ENCODE measurements at regions not wholly inside any gene's neighbourhood (a gene's known extent, or its start where the extent isn't known, plus 50 kb on each side); places are given as distances from the start of the nearest gene placed in this dataset.

DNA sequence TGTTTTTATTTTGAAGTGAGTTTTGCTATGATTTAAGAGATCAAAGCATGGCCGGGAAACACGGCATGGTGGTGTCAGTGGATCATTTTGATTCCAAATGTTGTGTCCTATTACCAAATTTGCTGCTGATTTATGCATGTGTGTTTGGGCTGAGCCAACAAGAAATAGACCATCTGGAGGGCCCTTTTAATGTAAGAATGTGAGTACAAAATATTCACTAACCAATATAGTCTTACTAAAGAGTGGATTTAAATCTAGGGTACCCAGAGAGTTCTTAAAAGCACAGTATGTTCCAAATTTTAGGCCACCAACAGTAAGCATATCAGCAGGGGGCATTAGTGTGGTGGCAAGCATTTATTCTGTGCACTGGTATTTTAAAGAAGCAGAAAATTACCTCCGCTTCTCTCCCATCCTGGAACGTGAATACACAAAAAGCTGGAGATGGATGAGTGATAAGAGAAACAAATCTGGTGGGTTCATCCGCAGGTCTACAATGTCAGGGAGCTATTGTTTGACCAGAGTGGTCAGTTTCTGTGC is 444.4 kb upstream of the IGFBP7 start:
- DNase-seq = no peak

DNA sequence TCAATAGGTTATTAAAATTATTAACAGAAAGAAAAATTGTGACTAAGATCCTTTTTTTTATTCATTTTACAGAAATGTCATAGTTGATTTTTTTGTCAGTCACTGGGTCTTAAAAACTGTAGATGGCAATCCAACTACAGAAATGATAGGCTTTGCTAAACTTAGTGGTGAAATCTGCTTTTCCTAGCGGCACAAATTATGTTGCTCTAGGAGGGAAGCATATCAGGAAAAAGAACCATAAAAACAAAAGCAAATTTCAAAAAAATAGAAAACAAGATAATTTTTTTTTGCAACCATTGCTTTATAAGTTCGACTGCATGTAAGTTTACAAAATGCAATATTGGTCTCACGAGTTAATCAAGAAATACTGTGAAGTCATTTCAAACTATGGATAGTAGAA is 443.5 kb upstream of the IGFBP7 start:
- DNase-seq = no peak

DNA sequence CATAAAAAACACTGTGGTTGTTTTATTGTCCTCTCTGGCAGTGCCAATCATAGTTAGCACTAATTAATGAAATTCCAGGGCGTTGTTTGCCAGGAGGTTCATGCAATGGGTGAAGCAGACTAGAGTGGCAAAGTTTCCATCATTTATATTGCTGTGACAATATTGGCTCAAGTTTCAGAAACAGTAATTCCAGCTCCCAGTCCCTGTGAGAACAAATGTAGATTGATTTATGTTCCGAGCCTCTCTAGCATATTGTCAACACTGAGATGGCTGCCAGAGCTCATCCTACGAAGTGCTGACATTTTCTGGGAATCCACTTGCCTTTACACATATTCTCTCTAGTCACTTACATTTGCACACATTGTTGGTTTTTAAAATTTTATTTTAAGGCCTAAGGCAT is 440.0 kb upstream of the IGFBP7 start:
- no peak for DNase-seq

DNA sequence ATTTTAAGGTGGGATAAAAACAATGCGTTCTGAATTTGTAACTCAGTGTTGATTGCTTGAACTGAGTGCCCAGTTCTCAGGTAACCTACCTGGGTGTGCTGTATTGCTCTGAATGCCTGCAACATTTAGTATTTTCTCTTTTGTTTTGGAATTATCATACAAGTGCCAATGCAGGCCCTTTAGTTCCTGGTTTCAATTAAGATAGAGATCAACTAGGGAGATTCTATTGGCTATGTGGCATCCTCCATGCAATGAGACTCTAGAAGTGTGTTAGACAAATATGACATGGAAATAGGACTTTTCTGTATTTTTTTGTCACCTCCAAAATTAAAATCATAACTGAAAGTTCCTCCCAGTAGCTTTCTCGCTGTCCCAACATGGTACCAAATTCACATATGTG is 438.7 kb upstream of the IGFBP7 start:
- DNase-seq = no peak

DNA sequence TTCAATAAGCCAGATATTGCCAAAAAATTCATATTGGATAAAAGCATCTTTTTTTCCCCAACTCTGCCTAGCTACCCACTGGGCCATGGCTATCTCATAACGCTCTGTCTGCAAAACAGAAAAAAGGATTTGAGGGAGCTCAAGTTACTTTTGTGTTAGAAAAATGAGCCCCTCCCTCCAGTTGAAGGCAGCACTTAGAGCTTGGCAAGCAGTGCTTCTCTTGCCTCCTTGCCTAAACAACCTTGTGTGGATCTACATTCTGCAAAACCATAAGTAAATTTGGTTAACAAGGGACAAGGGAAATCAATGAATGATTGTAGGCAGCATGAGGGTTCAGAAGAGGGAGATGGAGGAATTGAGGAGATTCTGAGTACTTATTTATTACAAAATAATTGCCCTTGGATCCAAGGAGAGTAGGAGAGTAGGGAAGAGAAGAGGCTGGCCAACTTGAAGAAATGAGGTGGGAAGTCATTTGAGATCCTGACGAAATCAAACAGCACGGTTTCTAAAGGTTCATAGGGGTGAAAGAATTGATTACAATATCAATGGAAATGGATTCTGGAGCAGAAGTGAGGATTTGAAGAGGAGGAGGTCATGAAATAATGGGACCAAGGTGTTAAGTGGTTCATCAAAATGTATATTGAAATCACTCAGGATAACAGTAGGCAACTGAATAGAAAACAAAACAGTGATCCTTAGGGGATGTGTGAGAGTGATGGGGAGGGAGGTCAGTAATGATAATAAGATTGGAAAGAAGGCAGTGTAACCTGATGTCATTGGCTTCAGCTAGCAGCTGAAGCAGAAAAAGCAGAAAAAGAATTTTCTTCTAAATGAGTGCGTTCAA is 434.8 kb upstream of the IGFBP7 start:
- no peak for DNase-seq

DNA sequence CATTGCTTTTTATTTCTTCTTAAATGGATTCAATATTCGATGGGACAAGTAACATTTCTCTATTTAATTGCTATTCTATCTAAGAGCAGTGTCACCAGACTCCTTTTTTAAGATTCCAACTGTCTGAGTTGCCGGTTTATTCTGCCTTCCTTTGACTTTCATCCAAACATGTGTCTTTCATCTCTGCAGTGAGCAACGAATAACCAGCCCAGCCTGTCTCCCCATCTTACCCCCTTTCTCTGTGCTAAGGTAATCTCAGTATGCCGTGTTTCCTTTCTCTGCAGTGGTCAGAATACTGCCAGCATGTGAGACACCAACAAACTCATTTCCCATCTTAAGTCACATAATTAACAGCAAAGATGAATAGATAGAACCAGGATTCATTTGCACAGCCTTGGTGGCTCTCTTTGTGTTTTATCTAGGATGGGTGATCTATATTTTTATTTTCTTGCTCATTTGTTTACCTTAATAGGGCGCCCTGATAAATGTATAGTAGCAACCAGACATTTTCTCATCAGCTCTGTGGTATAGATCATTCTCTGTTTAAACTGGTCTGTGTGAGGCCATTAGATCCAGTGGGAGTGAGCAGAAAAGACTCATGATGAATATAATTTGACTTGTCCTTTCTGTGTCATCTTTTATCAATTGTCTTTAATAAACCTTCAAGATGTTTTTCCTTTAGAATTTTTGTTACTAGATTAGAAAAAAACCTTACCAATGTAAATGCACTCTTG is 394.8 kb upstream of the IGFBP7 start:
- no peak for DNase-seq

DNA sequence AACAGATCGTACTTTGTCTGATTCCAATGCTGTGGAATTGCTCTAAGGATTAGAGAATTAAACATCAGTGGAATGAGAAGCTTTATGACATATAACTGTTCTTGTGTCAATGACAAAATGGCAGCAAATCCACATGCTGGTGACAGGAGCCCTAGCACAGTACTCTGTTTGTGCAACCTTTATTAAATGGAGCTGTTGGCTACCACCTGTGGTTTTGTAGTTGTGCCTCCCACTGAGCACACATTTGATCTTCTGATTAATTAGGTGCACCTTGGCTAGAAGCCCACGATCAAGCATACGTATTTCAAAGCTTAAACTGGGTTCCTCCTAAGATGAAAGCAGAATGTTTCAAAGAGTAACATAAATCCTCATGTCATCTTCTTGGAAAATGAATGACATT is 394.0 kb upstream of the IGFBP7 start:
- DNase-seq = no peak

DNA sequence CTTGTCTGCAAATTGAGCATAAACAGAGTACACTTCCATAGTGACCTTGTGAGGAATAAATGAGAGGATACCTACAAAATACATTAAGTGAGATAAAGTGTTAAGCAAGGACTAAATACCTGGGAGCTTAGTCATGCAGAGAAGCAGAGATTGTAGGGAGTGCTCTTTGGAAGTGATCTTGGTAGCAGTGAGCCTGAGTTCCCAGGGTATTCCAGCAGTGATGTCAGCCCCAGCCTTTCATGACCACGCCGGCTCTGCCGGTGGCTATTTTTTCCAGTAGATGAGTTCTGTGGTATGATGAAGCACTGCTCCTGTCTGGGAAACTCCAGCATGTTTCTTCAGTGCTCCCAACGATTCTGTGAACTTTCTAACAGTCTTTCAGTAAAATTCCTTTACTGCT is 391.5 kb upstream of the IGFBP7 start:
- DNase-seq = no peak

DNA sequence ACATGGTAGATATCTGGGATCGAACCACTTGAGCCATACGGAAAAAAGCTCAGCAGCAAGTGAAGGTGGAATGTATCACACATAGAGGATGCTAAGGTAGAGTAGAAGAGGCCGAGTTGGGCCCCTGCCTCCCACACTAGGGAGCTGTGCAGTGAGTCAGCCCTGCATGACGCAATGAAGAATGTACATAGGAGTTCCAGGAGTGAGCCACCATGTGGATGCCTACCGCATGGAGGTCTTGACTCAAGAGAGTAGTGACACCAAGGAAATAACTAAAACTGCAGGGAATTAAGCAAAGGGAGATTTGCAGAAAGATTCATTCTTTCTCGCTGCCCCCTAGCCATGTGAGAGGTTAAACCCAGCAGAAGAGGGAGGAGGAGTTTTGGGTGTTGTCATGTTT is 389.6 kb upstream of the IGFBP7 start:
- DNase-seq = no peak

DNA sequence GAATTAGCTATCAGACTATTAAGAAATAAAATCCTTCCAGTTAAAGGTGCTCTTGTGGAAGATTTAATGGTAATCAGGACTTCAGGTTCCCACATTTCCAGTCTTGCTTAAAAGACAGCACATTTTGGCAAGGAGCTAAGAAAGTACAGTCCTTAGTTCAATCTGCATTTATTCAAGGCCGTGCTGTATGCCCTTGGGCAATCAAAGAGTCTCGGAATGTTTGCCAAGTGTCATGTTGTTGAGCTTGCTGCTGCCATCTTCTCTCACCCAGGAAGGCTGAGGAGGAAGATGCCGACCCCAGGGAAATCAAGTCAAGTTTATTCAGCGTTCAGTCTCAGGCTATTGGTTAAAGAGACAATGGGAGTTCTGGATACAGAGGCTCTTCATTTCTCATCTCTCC is 388.1 kb upstream of the IGFBP7 start:
- no peak for DNase-seq

DNA sequence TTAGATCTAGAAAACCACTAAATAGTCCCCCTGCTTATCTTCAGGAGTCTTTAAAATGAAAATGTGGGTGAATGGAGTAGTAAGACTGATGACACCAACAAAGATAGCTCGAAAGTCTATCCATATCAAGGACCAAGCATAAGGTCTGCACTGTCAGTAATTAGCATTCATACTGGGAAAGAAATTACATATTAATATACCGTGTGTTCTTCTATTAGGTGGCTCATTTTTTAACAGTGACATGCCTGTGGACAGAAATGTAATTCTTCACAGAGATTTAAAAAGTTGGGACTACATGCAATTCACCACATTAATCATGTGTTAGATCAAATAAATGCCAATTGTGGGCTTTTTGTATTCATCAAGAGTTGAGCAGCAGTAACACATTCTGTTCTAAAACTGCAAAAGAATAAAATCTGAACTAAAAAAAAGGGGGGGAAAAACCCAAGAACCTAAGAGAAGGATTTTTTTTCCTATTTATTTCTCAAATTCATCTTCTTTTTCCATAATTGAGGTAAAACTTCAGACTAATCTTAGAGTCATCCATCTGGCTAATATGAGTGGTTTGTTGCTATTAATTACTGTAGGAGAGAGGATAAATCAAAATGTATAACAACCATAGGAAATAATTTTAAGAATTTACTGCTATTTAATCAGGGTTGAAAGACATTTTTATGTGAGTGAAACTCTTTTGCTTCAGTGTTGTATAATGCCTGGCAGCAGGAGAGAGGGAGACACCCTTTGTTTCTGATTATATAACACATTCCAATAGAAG is 386.7 kb upstream of the IGFBP7 start:
- no peak for DNase-seq

DNA sequence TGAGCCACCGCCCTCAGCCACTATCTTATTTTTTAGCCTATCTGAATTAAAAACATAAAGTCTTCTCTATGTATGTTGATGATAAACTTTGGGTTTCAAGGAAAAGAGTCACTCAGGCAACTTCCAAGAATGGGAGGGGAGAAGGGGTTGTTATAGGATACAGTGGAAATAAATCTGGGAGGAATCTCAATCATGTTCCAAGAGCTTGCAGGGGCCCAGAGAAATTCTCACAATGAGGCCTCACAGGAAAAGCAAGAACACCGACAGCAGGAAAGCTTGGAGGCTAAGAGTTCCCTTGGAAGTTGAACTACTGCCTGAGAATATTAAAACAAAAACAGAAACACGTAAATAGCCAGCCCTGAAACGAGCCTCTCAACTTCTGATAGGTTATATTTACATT is 384.6 kb upstream of the IGFBP7 start:
- DNase-seq = no peak

DNA sequence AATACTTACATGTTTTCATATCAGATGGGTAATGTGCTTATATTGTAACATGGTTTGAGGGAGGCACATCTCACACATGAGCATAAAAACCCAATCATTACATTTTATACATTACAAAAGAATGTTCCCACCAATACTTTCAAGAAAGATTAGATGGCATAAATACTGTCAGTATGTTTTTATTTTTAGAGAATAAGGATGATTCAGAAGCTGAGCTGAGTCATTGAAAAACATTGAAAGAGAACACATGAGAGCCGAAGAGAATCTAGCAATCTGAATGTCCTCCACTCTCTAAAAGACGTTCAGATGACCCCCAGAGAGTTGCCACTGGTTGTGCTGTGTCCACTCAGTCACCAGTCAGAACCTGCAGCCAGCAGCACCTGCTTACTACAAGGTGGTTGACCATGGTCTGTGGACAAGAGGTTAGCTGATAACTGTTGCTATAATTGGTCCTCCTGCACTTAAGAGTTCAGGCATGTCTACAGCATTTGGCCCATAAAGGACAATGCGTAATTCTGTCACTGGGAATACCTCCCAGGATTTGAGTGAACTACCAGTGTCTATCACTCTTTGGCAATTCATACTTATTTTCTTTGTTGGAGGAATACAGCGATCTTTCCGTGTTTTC is 382.2 kb upstream of the IGFBP7 start:
- DNase-seq = no peak

DNA sequence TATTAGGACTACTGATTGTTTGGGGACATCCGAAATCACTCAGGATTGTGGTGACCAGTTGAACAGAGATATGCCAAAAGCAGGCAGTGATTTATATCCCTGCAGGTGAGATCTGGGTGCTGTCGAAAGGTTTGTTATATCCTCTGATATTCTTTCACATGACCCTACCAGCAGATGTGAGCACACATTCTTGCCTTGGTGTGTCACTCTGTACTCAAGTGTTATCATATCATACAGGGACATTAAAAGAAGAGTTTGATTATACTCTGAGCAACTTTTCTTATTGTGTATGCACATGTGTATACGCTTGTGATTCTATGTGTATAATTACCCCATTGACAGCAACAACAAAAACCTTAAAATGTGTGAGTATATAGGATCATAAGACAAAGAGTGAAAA is 381.2 kb upstream of the IGFBP7 start:
- DNase-seq = no peak

DNA sequence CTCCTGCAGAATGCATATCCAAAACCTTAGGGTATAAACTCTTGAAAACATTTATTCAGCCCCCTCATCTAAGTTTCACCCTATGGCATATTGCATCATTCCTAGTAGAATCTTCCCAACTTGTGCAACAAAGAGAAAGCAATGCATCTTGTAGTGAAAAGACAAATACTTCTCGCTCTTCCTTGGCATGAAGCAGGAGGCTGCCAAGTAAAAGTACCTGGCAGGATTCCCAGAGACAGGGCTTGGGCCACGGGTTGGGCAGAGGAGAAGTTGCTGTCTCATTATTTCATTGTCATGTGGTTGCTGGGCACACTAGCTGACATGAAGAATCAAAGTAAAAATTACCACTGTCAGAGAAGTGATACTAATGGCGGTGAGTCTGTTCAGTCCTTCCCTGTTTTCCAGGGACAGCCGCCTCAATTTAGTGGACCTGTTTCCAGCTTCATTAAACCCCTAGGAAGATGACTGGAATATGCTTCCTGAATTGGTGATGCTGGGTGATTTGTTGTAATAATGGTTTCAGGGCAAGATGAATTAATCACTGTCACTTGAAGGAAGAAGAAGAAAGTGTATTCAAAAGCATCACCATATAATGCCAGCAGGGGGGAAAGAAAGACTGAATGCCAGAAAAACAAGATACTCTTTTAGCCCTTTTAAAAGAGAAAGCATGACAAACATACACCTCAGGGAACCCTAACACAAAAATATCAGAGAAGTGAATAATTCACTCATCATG is 380.5 kb upstream of the IGFBP7 start:
- no peak for DNase-seq

DNA sequence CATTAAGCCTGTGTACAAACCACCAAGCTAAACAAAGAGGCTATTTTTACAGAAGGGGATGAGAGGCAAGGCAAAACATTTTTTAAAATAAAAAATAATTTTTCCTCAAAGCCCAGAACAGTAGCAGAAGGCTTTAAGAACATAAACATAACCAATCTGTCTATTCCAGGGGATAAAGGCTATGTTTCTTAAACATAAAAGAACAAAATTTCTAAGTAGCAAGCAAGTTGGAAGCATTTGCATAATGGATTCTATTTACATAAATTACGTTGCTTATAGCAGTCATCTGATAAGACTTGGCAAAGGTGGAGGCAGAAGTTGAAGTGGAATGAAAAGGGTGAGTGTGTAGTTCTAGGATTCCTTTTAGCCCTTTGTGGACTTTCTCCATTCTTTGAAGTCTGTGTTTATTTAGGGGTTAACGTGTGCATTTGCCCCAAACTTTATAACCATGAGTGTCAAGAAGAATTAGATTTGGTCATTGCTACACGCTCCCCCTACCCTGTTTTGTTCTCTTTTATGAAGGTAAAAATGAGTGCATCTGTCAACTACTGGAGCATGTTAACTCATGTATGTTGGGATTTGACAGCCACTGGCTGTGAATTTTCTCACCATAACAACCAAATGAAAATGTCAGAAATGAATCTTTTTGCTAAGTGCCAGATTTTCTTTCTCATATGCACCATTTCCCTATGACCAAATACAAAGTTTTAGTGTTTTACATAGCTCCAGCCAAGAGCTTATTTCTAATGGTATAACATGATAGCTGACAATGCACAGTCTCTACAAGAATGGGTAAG is 378.4 kb upstream of the IGFBP7 start:
- no peak for DNase-seq

DNA sequence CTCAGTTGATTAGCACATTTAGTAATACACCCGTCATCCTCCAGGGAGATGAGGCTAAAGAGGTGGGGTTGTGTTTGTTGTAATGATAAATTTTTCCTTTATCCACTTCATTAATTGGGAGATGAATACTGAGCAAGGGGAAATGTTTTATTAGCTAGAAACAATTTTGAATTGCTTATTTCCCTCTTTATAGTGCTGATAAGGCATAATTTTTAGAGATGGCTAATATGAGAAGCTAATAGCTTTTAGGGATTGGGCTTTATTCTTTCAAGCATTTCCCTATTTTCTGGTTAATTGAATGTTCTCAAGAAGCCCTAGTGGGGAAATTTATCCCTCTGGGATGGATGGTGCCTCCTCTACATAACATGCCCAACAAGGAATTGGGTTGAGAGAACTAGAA is 365.2 kb upstream of the IGFBP7 start:
- no peak for DNase-seq

DNA sequence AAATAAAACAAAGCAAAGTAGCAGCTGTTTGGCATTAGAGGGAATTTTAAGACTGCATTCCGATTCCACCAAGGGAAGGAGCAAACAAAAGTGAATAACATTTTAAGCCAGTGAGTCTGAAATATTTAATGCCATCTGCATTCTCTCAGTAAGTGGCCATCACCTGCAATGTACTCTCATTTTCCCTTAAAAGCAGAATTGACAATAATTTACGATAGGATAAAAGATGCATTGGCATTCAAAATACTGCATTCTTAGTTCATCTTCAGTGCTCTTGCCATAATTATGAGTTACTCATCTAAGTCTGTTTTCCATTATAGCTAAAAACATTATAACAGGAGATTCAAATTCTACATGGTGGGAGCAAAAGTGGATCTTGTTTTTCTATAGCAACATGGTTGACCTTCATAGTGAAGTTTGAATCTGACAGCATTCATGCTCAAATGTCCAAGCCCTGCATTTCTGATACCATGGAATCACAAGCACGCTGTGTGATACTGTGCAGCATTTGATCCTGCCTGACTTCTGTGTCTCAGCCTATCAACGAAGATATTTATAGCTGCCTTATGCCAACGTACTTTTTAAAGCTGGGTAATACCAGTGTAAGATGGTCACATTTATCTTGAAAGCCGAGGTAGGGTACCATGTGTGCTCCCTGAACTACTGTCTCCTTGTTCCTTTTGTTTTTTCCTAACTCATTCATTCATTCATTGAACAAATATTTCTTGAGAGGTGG is 355.3 kb upstream of the IGFBP7 start:
- DNase-seq = no peak

DNA sequence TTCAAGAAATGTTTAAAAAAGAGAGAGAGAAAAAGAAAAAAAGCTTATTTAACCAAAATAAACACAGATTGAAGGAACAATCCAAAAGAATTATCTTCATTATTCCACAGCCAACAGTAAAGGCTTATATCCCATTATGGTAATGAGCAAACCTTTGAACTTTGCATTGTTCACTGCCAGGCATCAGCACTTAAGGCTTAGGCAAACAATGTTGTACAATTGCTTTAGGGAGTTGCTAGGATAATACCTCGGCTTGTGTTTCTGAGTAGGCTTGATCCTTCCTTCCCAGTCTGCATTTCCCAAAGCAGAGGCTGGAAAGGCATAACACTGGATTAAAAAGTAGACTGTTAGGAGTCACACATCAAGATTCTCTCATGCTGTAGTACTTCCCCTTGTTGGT is 352.7 kb upstream of the IGFBP7 start:
- DNase-seq = no peak

DNA sequence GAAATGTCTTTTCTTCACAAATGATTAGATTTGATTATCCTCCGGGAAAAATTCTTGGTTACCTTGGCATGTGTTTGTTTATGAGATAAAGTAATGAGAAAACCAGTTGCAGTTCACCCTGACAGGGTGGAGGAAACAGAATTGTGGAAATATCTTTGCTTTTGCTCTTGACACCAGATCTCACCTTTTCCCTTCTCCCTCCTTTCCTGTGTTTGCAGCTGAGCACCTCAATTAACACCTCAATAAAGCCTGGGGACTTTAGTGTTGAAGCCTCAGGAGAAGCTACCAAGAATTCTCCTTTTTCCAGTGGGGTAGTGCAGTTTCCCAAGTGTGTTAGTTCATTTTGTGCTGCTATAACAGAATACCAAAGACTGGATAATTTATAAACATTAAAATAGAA is 350.8 kb upstream of the IGFBP7 start:
- DNase-seq = no peak

DNA sequence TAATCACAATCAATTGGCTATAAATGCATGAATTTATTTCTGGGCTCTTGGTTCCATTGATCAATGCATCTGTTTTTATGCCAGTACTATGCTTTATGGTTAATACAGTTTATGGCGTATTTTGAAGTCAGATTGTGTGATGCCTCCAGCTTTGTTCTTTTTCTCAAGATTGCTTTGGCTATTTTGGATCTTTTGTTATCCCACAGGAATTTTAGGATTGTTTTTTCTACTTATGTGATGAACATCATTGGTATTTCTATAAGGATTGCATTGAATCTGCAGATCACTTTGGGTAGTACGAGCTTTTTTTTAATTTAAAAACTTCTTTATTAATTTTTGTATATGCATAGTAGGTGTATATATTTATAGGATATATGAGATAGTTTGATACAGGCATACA is 338.7 kb upstream of the IGFBP7 start:
- DNase-seq = no peak

All from CD4-positive, alpha-beta T cell treated with Interleukin-4 for 4 hours (primary cell).